ENCODE measurements at regions not wholly inside any gene's neighbourhood (a gene's known extent, or its start where the extent isn't known, plus 50 kb on each side); places are given as distances from the start of the nearest gene placed in this dataset.

GRCh38 chr4:126859872-126860271 lies 772.9 kb upstream of the INTU start:
- Histone ChIP-seq H3K36me3 (ENCODE audit: control insufficient read depth, insufficient read depth, low read length) (no peaks in the 10 kb centered on the region), H3K9me3 (ENCODE audit: control insufficient read depth, insufficient read depth, low read depth, low read length) (no peaks in the 10 kb centered on the region), H4K20me1 (ENCODE audit: control insufficient read depth, extremely low read depth, insufficient read depth, low read length) (no peaks in the 10 kb centered on the region), H3K9ac (ENCODE audit: insufficient read depth, low read length) (no peak overlapping the region), H3K27me3 (ENCODE audit: control insufficient read depth, insufficient read depth, low read length) (no peaks in the 10 kb centered on the region), H2AFZ (ENCODE audit: low read length) (no peak overlapping the region), H3K27ac (ENCODE audit: insufficient read depth, low read length) (no peak overlapping the region), H3K4me1 (ENCODE audit: control insufficient read depth, extremely low read depth, insufficient read depth, low read length) (no peaks in the 10 kb centered on the region), H3K4me2 (ENCODE audit: extremely low read depth, insufficient read depth, low read length) (no peak overlapping the region), H3K4me3 (replicated peaks in 1 of 4; ENCODE audit: control extremely low read depth in 1 of 4, insufficient read depth in 1 of 4, low read depth in 3 of 4, low read length in 4 of 4) (no peak overlapping the region), H3K79me2 (ENCODE audit: control insufficient read depth, insufficient read depth, low read length) (no peaks in the 10 kb centered on the region)
- DNase-seq (ENCODE audit: low read depth in 2 of 2), result no peak
- TF ChIP-seq EZH2 (IDR thresholded peaks at IDR 0.05; ENCODE audit: low read length, missing control alignments), result no peak
- TF ChIP-seq CTCF (conservative IDR thresholded peaks at IDR 0.05 in 1 of 2, IDR thresholded peaks at IDR 0.05 in 1 of 2; ENCODE audit: low read depth in 1 of 2, low read length in 2 of 2), result no peak

- Histone ChIP-seq H3K27ac (ENCODE audit: insufficient read depth, low read length) (no peak overlapping the region), H3K9ac (ENCODE audit: insufficient read depth, low read length) (no peak overlapping the region), H3K4me1 (ENCODE audit: control insufficient read depth, extremely low read depth, insufficient read depth, low read length) (no peaks in the 10 kb centered on the region), H3K9me3 (ENCODE audit: control insufficient read depth, insufficient read depth, low read depth, low read length) (no peaks in the 10 kb centered on the region), H2AFZ (ENCODE audit: low read length) (no peak overlapping the region), H4K20me1 (ENCODE audit: control insufficient read depth, extremely low read depth, insufficient read depth, low read length) (no peaks in the 10 kb centered on the region), H3K27me3 (ENCODE audit: control insufficient read depth, insufficient read depth, low read length) (no peaks in the 10 kb centered on the region), H3K79me2 (ENCODE audit: control insufficient read depth, insufficient read depth, low read length) (no peaks in the 10 kb centered on the region), H3K36me3 (ENCODE audit: control insufficient read depth, insufficient read depth, low read length) (no peaks in the 10 kb centered on the region), H3K4me3 (replicated peaks in 1 of 4; ENCODE audit: control extremely low read depth in 1 of 4, insufficient read depth in 1 of 4, low read depth in 3 of 4, low read length in 4 of 4) (no peak overlapping the region), H3K4me2 (ENCODE audit: extremely low read depth, insufficient read depth, low read length) (no peak overlapping the region)
- DNase-seq (ENCODE audit: low read depth in 2 of 2), result no peak
- TF ChIP-seq EZH2 (IDR thresholded peaks at IDR 0.05; ENCODE audit: low read length, missing control alignments) (no peak), CTCF (conservative IDR thresholded peaks at IDR 0.05 in 1 of 2, IDR thresholded peaks at IDR 0.05 in 1 of 2; ENCODE audit: low read depth in 1 of 2, low read length in 2 of 2) (no peak)
Observed at GRCh38 chr4:126860308-126860707, 772.4 kb upstream of the INTU start.

- TF ChIP-seq EZH2 (IDR thresholded peaks at IDR 0.05; ENCODE audit: low read length, missing control alignments) (no peak), CTCF (conservative IDR thresholded peaks at IDR 0.05 in 1 of 2, IDR thresholded peaks at IDR 0.05 in 1 of 2; ENCODE audit: low read depth in 1 of 2, low read length in 2 of 2) (no peak)
- no peaks in the 10 kb centered on the region for H4K20me1 ChIP-seq (ENCODE audit: control insufficient read depth, extremely low read depth, insufficient read depth, low read length)
Observed at GRCh38 chr4:126869967-126870366, 762.8 kb upstream of the INTU start.

More at GRCh38 chr4:126869967-126870366, 762.8 kb upstream of the INTU start:
- H3K4me3 ChIP-seq (replicated peaks in 1 of 4; ENCODE audit: control extremely low read depth in 1 of 4, insufficient read depth in 1 of 4, low read depth in 3 of 4, low read length in 4 of 4), result no peak overlapping the region
- H3K9me3 ChIP-seq (ENCODE audit: control insufficient read depth, insufficient read depth, low read depth, low read length), result no peaks in the 10 kb centered on the region
- no peak for DNase-seq (ENCODE audit: low read depth in 2 of 2)
- no peaks in the 10 kb centered on the region for H3K27me3 ChIP-seq (ENCODE audit: control insufficient read depth, insufficient read depth, low read length)
- no peaks in the 10 kb centered on the region for H3K4me1 ChIP-seq (ENCODE audit: control insufficient read depth, extremely low read depth, insufficient read depth, low read length)
- no peak overlapping the region for H3K9ac ChIP-seq (ENCODE audit: insufficient read depth, low read length)
- no peaks in the 10 kb centered on the region for H3K79me2 ChIP-seq (ENCODE audit: control insufficient read depth, insufficient read depth, low read length)
- no peak overlapping the region for H2AFZ ChIP-seq (ENCODE audit: low read length)
- no peaks in the 10 kb centered on the region for H3K36me3 ChIP-seq (ENCODE audit: control insufficient read depth, insufficient read depth, low read length)
- no peak overlapping the region for H3K4me2 ChIP-seq (ENCODE audit: extremely low read depth, insufficient read depth, low read length)
- no peak overlapping the region for H3K27ac ChIP-seq (ENCODE audit: insufficient read depth, low read length)

Measured in fibroblast of lung (primary cell).